LNCaP clone FGC (cell line): ENCODE measurements at regions not wholly inside any gene's neighbourhood (a gene's known extent, or its start where the extent isn't known, plus 50 kb on each side); places are given as distances from the start of the nearest gene placed in this dataset.

Experiments
- DNase-seq: peaks from one replicate; pipeline ENCODE4 v3.0.0-alpha.2; 2011; ENCODE audit warnings: low read depth
- H3K4me3 ChIP-seq: 2 replicates; pipeline ENCODE4 v1.5.1; 2011; ENCODE audit warnings: mild to moderate bottlenecking, low read depth, low read length, control low read depth
- CTCF ChIP-seq: IDR thresholded peaks from 2 replicates; pipeline ENCODE4 v1.5.1; 2012; ENCODE audit warnings: mild to moderate bottlenecking; ENCODE audit not compliant: control insufficient read depth, insufficient read depth; ENCODE audit errors: extremely low read depth

- H3K4me3 ChIP-seq: no peak overlapping the region
- TF ChIP-seq CTCF: no peak
- DNase-seq: no peak
Observed at GRCh38 chr3:59106085-59106648, 56.3 kb upstream of the CFAP20DC start.

GRCh38 chr3:59103552-59103951, 53.7 kb upstream of the CFAP20DC start:
- no peak for TF ChIP-seq CTCF
- DNase-seq: no peak
- H3K4me3 ChIP-seq: no peak overlapping the region

- no peak for DNase-seq
- H3K4me3 ChIP-seq: no peak overlapping the region
- no peak for TF ChIP-seq CTCF
Observed at GRCh38 chr3:59101231-59101736, 51.5 kb upstream of the CFAP20DC start.
